22Rv1 (cell line): ENCODE measurements at regions not wholly inside any gene's neighbourhood (a gene's known extent, or its start where the extent isn't known, plus 50 kb on each side); places are given as distances from the start of the nearest gene placed in this dataset.

Source experiments
- ZFX ChIP-seq: fragments of 450-650 bp; IDR thresholded peaks from 2 replicates; pipeline ENCODE4 v1.6.1; 2017; ENCODE audit warnings: antibody characterized with exemption, borderline replicate concordance
- TF ChIP-seq, protein P1 (sequence below): fragments of 450-650 bp; IDR thresholded peaks from 2 replicates; pipeline ENCODE4 v1.5.1; 2017; ENCODE audit warnings: mild to moderate bottlenecking

DNA sequence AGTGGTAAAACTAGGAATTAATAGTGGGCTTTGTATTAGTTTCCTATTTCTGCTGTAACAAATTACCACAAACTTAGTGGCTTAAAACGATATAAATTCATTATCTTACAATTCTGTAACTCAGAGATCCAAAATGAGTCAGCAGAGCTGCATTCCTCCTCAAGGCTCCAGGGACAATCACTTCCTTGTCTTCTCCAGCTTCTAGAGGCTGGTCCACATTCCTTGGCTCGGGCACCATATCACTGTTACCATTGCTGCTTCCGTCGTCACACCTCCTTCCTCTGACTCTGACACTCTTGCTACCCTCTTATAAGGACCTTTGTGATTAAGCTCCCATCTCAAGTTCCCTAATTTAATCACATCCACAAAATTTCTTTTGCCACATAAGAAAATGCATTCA, 567.8 kb upstream of the KLHL29 start:
- TF ChIP-seq, protein P1, sequence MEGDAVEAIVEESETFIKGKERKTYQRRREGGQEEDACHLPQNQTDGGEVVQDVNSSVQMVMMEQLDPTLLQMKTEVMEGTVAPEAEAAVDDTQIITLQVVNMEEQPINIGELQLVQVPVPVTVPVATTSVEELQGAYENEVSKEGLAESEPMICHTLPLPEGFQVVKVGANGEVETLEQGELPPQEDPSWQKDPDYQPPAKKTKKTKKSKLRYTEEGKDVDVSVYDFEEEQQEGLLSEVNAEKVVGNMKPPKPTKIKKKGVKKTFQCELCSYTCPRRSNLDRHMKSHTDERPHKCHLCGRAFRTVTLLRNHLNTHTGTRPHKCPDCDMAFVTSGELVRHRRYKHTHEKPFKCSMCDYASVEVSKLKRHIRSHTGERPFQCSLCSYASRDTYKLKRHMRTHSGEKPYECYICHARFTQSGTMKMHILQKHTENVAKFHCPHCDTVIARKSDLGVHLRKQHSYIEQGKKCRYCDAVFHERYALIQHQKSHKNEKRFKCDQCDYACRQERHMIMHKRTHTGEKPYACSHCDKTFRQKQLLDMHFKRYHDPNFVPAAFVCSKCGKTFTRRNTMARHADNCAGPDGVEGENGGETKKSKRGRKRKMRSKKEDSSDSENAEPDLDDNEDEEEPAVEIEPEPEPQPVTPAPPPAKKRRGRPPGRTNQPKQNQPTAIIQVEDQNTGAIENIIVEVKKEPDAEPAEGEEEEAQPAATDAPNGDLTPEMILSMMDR, result no peak
- no peak for TF ChIP-seq ZFX
